Hepatocyte (in vitro differentiated cells): ENCODE measurements at regions not wholly inside any gene's neighbourhood (a gene's known extent, or its start where the extent isn't known, plus 50 kb on each side); places are given as distances from the start of the nearest gene placed in this dataset.
"Not testable (repeated sequence)": the region's sequence is repeated elsewhere in the genome, so short reads cannot be mapped to it uniquely, and the experiment has no call there.

Experiments
- EZH2 ChIP-seq: fragments of 200-600 bp; sonication (generic); IDR thresholded peaks from 2 replicates; pipeline ENCODE4 v1.6.1; 2016; ENCODE audit warnings: antibody characterized with exemption, mild to moderate bottlenecking, borderline replicate concordance
- TF ChIP-seq, protein P1 (sequence below): fragments of 200-600 bp; sonication (generic); IDR thresholded peaks from 2 replicates; pipeline ENCODE4 v1.5.1; 2016; ENCODE audit warnings: antibody characterized with exemption, mild to moderate bottlenecking; ENCODE audit not compliant: poor library complexity

DNA sequence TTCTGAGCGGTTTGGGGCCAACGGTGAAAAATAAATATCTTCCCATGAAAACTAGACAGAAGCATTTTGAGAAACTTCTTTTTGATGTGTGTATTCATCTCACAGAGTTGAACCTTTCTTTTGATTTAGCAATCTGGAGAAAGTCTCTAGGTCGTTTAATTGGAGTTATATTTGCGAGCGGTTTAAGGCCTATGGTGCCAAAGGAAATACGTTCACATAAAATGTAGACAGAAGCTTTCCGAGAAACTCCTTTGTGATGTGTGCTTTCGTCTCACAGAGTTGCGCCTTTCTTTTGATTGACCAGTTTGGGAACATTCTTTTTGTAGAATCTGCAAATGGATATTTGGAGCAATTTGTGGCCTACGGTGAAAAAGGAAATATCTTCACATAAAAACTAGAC, 3032.2 kb downstream of the TUBA3C start:
- TF ChIP-seq, protein P1, sequence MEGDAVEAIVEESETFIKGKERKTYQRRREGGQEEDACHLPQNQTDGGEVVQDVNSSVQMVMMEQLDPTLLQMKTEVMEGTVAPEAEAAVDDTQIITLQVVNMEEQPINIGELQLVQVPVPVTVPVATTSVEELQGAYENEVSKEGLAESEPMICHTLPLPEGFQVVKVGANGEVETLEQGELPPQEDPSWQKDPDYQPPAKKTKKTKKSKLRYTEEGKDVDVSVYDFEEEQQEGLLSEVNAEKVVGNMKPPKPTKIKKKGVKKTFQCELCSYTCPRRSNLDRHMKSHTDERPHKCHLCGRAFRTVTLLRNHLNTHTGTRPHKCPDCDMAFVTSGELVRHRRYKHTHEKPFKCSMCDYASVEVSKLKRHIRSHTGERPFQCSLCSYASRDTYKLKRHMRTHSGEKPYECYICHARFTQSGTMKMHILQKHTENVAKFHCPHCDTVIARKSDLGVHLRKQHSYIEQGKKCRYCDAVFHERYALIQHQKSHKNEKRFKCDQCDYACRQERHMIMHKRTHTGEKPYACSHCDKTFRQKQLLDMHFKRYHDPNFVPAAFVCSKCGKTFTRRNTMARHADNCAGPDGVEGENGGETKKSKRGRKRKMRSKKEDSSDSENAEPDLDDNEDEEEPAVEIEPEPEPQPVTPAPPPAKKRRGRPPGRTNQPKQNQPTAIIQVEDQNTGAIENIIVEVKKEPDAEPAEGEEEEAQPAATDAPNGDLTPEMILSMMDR, result not testable (repeated sequence)
- TF ChIP-seq EZH2, result not testable (repeated sequence)
